Mucosa of descending colon (tissue), 3 donors: ENCODE measurements at regions not wholly inside any gene's neighbourhood (a gene's known extent, or its start where the extent isn't known, plus 50 kb on each side); places are given as distances from the start of the nearest gene placed in this dataset.

Experiments
- ATAC-seq: fragments of 200-7000 bp; cut with Tn5 transposase; one replicate; pipeline ENCODE4 v1.9.1; 2020; ENCODE audit warnings: mild to moderate bottlenecking, moderate library complexity
- DNase-seq, 3 donors: peaks; one replicate each; pipeline ENCODE4 v3.0.0-alpha.2; 2020
- H3K36me3 ChIP-seq: fragments of 200-600 bp; one replicate; pipeline ENCODE4 v1.8.0; 2021; ENCODE audit warnings: low read depth, mild to moderate bottlenecking
- H3K4me1 ChIP-seq: fragments of 200-600 bp; one replicate; pipeline ENCODE4 v1.8.0; 2021; ENCODE audit warnings: low read depth, mild to moderate bottlenecking
- H3K4me3 ChIP-seq: fragments of 200-600 bp; one replicate; pipeline ENCODE4 v1.8.0; 2021; ENCODE audit warnings: mild to moderate bottlenecking
- H3K9me3 ChIP-seq: fragments of 200-600 bp; one replicate; pipeline ENCODE4 v1.8.0; 2021; ENCODE audit warnings: mild to moderate bottlenecking
- intact Hi-C, 2 donors: fragments of 100-400 bp; cut with DNase I in 1 of 2; cut with micrococcal nuclease in 1 of 2; formaldehyde crosslinking; loops; one replicate each; pipeline versions ENCODE4 v1.11.0 to v1.11.1; 2022; cut with DNase I, micrococcal nuclease
- TF ChIP-seq, protein P1 (sequence below): fragments of 200-600 bp; IDR thresholded peaks from one replicate; pipeline ENCODE4 v1.8.0; 2022; ENCODE audit warnings: antibody characterized with exemption, mild to moderate bottlenecking
- donor health status: DM: no; HTN: no; CAD: no; lungs with moderate emphysema.
- donor health status: DM: no; HTN: no; CAD: no.
- donor health status: DM: no; HTN: yes; CAD: no.

DNA sequence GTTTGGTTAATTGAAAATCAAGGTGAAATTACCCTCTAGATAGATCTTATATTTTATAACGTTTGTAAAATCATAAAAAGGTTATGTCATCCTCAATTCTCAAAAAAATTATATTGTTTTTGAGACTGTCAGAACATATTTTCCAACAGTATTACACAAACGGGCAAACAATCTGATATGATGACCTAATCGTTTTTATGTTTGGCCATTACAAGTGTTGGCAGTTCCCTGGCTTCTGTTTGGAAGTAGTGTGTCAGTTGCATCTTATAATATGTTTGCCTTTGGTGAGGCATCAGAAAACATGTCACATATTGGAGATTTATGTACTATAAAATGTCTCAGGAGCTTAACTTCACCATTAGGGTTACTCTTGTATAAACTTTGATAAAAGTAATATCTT lies 308.1 kb upstream of the EPHA7 start:
- DNase-seq (no peak), ATAC-seq (peak; percentile 75)
- Histone ChIP-seq H3K4me1 (peaks cover 10% of the 10 kb centered on the region), H3K36me3 (no peaks in the 10 kb centered on the region), H3K4me3 (no peak overlapping the region), H3K9me3 (no peaks in the 10 kb centered on the region)
- intact Hi-C loops: no loop called here
- TF ChIP-seq, protein P1, sequence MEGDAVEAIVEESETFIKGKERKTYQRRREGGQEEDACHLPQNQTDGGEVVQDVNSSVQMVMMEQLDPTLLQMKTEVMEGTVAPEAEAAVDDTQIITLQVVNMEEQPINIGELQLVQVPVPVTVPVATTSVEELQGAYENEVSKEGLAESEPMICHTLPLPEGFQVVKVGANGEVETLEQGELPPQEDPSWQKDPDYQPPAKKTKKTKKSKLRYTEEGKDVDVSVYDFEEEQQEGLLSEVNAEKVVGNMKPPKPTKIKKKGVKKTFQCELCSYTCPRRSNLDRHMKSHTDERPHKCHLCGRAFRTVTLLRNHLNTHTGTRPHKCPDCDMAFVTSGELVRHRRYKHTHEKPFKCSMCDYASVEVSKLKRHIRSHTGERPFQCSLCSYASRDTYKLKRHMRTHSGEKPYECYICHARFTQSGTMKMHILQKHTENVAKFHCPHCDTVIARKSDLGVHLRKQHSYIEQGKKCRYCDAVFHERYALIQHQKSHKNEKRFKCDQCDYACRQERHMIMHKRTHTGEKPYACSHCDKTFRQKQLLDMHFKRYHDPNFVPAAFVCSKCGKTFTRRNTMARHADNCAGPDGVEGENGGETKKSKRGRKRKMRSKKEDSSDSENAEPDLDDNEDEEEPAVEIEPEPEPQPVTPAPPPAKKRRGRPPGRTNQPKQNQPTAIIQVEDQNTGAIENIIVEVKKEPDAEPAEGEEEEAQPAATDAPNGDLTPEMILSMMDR: no peak

DNA sequence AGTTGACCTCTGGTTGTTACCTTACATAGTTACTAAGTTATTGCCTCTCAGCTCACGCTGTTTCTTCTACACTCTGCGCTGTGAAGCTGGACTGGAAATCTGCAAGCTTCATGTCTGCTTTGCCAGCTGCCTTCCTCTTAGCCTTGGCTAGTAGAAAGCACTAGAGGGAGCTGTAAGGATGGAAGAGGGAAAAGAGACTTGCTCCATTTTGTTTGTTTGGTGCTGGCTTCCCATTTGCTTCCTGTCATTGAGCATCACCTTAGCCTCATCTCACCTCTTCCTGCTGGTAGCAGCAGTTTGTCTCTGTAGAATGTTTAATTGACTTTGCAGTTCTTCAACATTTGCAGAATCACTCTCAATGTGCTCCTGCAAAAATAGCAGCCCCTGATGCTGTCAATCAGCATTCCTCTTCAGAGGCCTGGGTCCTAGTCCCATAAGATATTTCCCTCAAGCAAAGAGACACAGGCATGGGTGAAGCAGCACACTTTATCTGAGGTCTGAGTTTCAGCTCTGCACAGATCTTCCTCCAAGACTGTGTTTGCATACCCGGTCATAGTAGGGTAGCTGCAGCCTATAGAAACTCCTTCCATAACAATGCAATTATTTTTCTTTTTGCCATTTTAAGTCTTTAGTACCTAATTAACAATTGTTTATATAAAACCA lies 302.2 kb upstream of the EPHA7 start:
- TF ChIP-seq, protein P1: peak; percentile 33
- Histone ChIP-seq H3K4me1 (no peaks in the 10 kb centered on the region), H3K36me3 (no peaks in the 10 kb centered on the region), H3K9me3 (no peaks in the 10 kb centered on the region), H3K4me3 (no peak overlapping the region)
- intact Hi-C loops: no loop called here
- DNase-seq (peak in 1 of 3 donors; percentile 40), ATAC-seq (peak; percentile 85)

DNA sequence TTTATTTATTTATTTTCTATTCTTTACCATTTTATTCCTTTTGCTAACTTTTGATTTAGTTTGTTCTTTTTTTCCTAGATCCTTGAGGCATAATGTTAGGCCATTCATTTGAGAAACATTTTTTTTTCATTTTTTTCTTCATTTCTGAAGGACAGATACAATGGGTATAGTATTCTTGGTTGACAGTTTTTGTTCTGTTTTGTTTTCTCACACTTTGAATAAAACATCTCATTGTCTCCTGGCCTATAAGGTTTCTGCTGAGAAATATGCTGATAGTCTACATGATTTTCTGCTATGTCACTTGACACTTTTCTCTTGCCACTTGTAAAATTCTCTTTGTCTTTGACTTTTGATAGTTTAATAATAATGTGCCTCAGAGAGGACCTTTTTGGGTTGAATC lies 294.6 kb upstream of the EPHA7 start:
- DNase-seq: no peak
- no peaks in the 10 kb centered on the region for H3K36me3 ChIP-seq
- H3K9me3 ChIP-seq: peaks cover 23% of the 10 kb centered on the region
- H3K4me3 ChIP-seq: no peak overlapping the region
- ATAC-seq: no peak
- TF ChIP-seq, protein P1: no peak
- intact Hi-C loops: no loop called here
- H3K4me1 ChIP-seq: no peaks in the 10 kb centered on the region

DNA sequence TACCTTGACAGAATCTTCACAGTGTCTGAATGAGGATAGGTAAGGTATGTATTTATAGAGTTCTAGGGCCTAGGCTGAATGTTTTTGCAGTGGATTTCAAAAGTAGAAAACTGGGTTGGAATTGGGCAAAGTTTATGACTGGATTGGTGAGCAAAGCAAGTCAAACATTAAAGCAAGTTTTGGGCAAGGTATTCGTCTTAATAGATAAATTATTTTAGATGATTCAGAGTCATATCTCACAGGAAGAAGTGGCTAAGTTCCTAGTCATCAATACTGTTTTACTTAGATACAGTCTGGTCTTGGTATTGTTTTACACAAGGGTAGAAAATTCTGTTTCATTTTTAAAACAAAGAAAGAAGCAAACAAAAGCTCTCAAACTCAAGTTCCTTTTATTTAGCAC lies 284.1 kb upstream of the EPHA7 start:
- Histone ChIP-seq H3K36me3 (no peaks in the 10 kb centered on the region), H3K4me1 (no peaks in the 10 kb centered on the region), H3K9me3 (peaks cover 13% of the 10 kb centered on the region), H3K4me3 (no peak overlapping the region)
- TF ChIP-seq, protein P1: no peak
- intact Hi-C loops: no loop called here
- ATAC-seq: no peak
- DNase-seq: no peak

DNA sequence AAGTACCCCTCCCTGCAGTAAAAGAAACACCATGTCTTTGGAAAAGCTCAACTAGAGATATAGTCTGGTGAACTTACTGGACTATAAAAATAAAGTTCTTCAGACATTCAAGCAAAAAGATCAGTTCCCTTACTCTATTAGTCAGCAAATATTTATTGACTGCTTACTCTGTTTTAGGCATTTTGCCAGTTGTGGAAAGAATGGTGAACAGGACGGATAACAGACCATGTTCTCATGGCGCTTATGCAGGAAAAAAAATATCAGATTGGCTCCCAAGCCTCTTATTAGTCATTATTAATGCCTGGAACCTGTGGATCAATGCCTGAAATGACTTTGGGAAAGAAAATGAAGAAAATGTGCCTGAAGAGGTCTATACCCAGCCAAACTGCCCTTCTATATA lies 282.2 kb upstream of the EPHA7 start:
- no peaks in the 10 kb centered on the region for H3K4me1 ChIP-seq
- ATAC-seq (no peak), DNase-seq (no peak)
- intact Hi-C loops: no loop called here
- no peak overlapping the region for H3K4me3 ChIP-seq
- no peaks in the 10 kb centered on the region for H3K36me3 ChIP-seq
- no peaks in the 10 kb centered on the region for H3K9me3 ChIP-seq
- TF ChIP-seq, protein P1: no peak

DNA sequence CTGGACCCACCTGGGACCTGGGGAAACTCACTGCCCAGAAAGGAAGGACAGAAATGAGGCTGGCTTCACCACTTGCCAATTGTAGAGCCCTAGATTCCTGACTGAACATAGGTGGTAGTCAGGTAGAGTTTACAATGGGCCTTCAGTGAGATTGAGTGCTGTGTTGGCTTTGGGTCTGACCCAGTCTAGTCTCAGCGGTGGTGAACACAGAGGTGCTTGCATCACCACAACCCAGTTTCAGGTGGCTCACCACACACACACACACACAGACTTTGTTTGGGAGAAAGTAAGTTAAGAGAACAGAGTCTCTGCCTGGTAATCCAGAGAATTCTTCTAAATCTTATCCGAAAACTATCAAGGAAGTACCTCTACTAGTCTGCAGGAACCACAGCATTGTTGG lies 266.1 kb upstream of the EPHA7 start:
- H3K4me1 ChIP-seq: no peaks in the 10 kb centered on the region
- DNase-seq (no peak), ATAC-seq (no peak)
- TF ChIP-seq, protein P1: no peak
- no peaks in the 10 kb centered on the region for H3K36me3 ChIP-seq
- H3K4me3 ChIP-seq: no peak overlapping the region
- intact Hi-C loops: no loop called here
- H3K9me3 ChIP-seq: peaks cover 5% of the 10 kb centered on the region
